Left ventricle myocardium inferior (tissue), 1 donor: ENCODE measurements at regions not wholly inside any gene's neighbourhood (a gene's known extent, or its start where the extent isn't known, plus 50 kb on each side); places are given as distances from the start of the nearest gene placed in this dataset.

ENCODE experiments used
- DNase-seq: peaks from one replicate; pipeline ENCODE4 v3.0.0-alpha.2; 2020
- H3K27ac ChIP-seq: fragments of 200-600 bp; replicated peaks from 2 replicates; pipeline ENCODE4 v1.8.0; 2021
- H3K27me3 ChIP-seq: fragments of 200-600 bp; 2 replicates; pipeline ENCODE4 v1.8.0; 2021; ENCODE audit warnings: low read depth
- H3K36me3 ChIP-seq: fragments of 200-600 bp; 2 replicates; pipeline ENCODE4 v1.8.0; 2021
- H3K4me1 ChIP-seq: fragments of 200-600 bp; 2 replicates; pipeline ENCODE4 v1.8.0; 2021
- H3K4me3 ChIP-seq: fragments of 200-600 bp; 2 replicates; pipeline ENCODE4 v1.8.0; 2021; ENCODE audit warnings: mild to moderate bottlenecking, moderate library complexity
- H3K9me3 ChIP-seq: fragments of 200-600 bp; replicated peaks from 2 replicates; pipeline ENCODE4 v1.8.0; 2021
- intact Hi-C: fragments of 100-400 bp; cut with micrococcal nuclease; formaldehyde crosslinking; loops from one replicate; pipeline ENCODE4 v1.11.0; 2022
- TF ChIP-seq, protein P1 (sequence below): fragments of 200-600 bp; IDR thresholded peaks from 2 replicates; pipeline ENCODE4 v1.8.0; 2021; ENCODE audit warnings: antibody characterized with exemption, mild to moderate bottlenecking, borderline replicate concordance
- donor health status: DM: no; HTN: yes; CAD: no; lungs with severe emphysema.

DNA sequence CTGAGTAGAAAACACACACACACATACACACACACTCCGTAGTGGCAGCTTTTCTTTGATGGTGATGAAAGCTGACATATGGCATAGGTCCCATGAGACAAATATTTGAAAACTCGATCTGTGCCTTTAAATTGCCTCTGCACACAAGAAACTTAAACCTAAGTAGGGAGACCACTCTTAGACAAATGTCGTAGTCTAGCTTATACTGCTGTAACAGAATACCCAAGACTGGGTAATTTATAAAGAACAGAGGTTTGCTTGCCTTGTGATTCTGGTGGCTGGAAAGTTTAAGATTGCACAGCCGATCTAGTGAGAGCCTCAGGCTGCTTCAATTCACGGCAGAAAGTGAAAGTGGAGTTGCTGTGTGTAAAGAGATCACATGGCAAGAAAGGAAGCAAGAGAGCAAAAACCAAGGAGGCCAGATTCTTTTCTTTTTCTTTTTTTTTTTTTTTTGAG lies 489.4 kb upstream of the SORCS1 start:
- intact Hi-C loops: no loop called here
- no peak for DNase-seq
- peak overlapping the region; percentile 57 for H3K4me3 ChIP-seq
- no peaks in the 10 kb centered on the region for H3K36me3 ChIP-seq
- no peaks in the 10 kb centered on the region for H3K27me3 ChIP-seq
- H3K9me3 ChIP-seq: no peaks in the 10 kb centered on the region
- H3K4me1 ChIP-seq: no peaks in the 10 kb centered on the region
- peak overlapping the region; percentile 27 for H3K27ac ChIP-seq
- TF ChIP-seq, protein P1, sequence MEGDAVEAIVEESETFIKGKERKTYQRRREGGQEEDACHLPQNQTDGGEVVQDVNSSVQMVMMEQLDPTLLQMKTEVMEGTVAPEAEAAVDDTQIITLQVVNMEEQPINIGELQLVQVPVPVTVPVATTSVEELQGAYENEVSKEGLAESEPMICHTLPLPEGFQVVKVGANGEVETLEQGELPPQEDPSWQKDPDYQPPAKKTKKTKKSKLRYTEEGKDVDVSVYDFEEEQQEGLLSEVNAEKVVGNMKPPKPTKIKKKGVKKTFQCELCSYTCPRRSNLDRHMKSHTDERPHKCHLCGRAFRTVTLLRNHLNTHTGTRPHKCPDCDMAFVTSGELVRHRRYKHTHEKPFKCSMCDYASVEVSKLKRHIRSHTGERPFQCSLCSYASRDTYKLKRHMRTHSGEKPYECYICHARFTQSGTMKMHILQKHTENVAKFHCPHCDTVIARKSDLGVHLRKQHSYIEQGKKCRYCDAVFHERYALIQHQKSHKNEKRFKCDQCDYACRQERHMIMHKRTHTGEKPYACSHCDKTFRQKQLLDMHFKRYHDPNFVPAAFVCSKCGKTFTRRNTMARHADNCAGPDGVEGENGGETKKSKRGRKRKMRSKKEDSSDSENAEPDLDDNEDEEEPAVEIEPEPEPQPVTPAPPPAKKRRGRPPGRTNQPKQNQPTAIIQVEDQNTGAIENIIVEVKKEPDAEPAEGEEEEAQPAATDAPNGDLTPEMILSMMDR: no peak

DNA sequence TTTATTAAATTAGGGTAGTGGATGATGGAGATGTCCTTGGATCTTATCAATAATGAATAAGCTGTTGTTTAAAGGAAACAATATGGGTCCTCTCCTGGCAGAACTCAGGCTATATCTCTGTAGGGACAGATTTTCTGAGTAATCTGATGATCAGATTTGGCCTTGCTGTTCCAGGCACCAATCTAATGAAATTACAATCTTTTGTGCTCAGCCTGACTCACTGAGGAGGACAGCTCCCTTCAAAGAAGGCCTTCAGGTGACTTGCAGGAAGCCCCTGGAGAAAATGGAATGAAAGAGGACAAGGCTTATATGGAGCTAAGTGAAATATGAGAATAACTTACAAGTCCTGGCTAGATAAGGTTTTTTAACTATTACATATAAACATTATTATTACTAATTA lies 486.4 kb upstream of the SORCS1 start:
- Histone ChIP-seq H3K36me3 (no peaks in the 10 kb centered on the region), H3K27me3 (no peaks in the 10 kb centered on the region), H3K27ac (no peak overlapping the region), H3K4me3 (no peak overlapping the region), H3K4me1 (no peaks in the 10 kb centered on the region), H3K9me3 (no peaks in the 10 kb centered on the region)
- DNase-seq: no peak
- intact Hi-C loops: no loop called here
- TF ChIP-seq, protein P1: no peak

DNA sequence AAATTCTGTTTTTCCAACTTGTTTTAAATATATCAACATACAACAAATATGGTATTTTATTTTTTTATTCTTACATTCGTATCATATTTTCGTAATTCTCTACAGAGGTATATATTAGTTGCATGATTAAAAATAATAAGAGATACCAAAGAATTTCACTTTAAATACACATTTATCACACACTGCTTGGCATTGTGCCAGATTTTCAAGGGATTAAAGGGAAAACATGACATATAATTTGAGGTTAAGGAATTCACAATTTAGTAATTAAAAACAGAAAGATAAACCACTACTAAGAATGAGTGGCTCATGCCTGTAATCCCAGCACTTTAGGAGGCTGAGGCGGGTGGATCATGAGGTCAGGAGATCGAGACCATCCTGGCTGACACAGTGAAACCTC lies 484.7 kb upstream of the SORCS1 start:
- Histone ChIP-seq H3K4me1 (no peaks in the 10 kb centered on the region), H3K4me3 (no peak overlapping the region), H3K9me3 (no peaks in the 10 kb centered on the region), H3K36me3 (no peaks in the 10 kb centered on the region), H3K27ac (no peak overlapping the region), H3K27me3 (no peaks in the 10 kb centered on the region)
- intact Hi-C loops: no loop called here
- no peak for DNase-seq
- TF ChIP-seq, protein P1: no peak

DNA sequence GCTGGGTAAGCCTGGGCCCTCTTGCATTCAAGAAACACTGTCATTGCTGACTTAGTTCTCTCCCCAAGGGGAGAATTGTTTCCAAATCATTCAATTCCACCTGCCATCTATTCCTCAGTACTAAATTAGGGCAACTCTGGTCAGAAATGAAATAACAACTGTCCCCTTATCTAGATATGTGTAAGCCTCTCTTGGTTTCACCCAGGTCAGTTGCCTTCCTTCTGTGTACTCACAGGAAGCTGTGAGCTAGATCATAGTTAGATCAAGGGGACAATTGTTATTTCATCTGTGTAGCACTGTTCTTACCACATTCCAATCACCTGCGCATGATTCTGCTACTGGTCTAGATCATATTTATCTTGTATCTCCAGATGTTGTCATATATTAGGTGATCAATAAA lies 483.0 kb upstream of the SORCS1 start:
- no peak for DNase-seq
- TF ChIP-seq, protein P1: no peak
- intact Hi-C loops: no loop called here
- H3K9me3 ChIP-seq: no peaks in the 10 kb centered on the region
- no peak overlapping the region for H3K4me3 ChIP-seq
- no peak overlapping the region for H3K27ac ChIP-seq
- no peaks in the 10 kb centered on the region for H3K4me1 ChIP-seq
- H3K36me3 ChIP-seq: no peaks in the 10 kb centered on the region
- H3K27me3 ChIP-seq: no peaks in the 10 kb centered on the region

DNA sequence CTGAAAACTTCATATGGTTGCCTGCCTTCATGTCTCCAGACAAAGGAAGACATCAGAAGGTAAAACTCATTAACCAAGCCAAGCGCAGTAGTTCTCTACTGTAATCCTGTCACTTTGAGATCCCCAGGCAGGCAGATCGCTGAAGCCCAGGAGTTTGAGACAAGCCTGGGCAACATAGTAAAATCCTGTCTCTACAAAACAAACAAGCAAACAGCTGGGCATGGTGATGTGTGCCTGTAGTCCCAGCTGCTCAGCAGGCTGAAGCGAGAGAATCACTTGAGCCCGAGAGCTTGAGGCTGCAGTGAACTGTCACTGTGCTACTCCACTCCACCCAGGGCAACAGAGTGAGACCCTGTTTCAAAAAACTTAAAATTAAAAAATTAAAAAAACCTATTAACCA lies 467.4 kb upstream of the SORCS1 start:
- no peak overlapping the region for H3K4me3 ChIP-seq
- H3K27me3 ChIP-seq: no peaks in the 10 kb centered on the region
- H3K27ac ChIP-seq: no peak overlapping the region
- no peaks in the 10 kb centered on the region for H3K36me3 ChIP-seq
- H3K9me3 ChIP-seq: no peaks in the 10 kb centered on the region
- no peaks in the 10 kb centered on the region for H3K4me1 ChIP-seq
- DNase-seq: no peak
- TF ChIP-seq, protein P1: no peak
- intact Hi-C loops: no loop called here

DNA sequence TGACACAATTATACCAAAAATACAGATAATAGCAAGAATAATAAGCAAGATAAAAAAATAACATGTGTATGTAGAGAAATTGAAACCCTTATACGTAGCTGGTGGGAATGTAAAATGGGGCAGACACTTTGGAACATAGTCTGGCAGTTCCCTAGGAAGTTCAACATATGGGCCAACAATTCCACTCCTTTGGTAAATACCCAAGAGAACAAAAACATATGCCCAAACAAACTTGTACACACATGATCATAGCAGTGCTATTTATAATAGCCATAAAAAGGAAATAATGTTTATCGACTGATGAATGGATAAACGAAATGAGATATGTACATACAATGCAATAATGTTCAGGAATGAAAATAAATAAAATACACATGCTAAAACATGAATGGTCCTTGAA lies 462.4 kb upstream of the SORCS1 start:
- H3K27me3 ChIP-seq: no peaks in the 10 kb centered on the region
- TF ChIP-seq, protein P1: no peak
- no peak for DNase-seq
- no peak overlapping the region for H3K27ac ChIP-seq
- H3K36me3 ChIP-seq: no peaks in the 10 kb centered on the region
- peaks cover 3% of the 10 kb centered on the region for H3K9me3 ChIP-seq
- H3K4me1 ChIP-seq: no peaks in the 10 kb centered on the region
- intact Hi-C loops: no loop called here
- no peak overlapping the region for H3K4me3 ChIP-seq
